NCI-H82 treated with DMSO at 0.1 percent for 48 hours (cell line): ENCODE measurements at regions not wholly inside any gene's neighbourhood (a gene's known extent, or its start where the extent isn't known, plus 50 kb on each side); places are given as distances from the start of the nearest gene placed in this dataset.
"Not testable (repeated sequence)": the region's sequence is repeated elsewhere in the genome, so short reads cannot be mapped to it uniquely, and the experiment has no call there.

ENCODE experiments used
- DNase-seq: peaks from one replicate; lab custom pipeline; 2025; ENCODE audit not compliant: unreplicated experiment; lab: John Stamatoyannopoulos, UW

DNA sequence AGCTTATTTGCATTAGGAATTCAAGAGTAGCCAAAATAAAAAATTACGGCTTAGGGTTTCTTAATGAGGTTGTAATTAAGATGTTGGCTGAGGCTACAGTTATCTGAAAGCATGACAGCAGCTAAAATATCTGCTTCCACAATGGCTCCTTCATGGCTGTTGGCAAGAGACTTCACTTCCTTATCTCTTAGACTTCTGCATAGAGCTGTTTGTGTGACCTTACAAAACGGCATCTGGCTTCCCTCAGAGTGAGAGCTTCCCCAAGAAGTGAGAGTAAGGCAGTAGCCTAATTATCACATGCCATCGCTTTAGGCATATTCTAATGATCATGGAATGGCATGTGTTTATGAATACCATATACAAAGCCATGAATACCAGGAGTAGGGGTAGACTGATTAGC lies 57.6 kb downstream of the CCDC59 start:
- DNase-seq: no peak

GRCh38 chr12:82299319-82300025 lies 58.7 kb downstream of the CCDC59 start:
- no peak for DNase-seq

GRCh38 chr12:82290415-82290814 lies 67.8 kb downstream of the CCDC59 start:
- DNase-seq: no peak

DNA sequence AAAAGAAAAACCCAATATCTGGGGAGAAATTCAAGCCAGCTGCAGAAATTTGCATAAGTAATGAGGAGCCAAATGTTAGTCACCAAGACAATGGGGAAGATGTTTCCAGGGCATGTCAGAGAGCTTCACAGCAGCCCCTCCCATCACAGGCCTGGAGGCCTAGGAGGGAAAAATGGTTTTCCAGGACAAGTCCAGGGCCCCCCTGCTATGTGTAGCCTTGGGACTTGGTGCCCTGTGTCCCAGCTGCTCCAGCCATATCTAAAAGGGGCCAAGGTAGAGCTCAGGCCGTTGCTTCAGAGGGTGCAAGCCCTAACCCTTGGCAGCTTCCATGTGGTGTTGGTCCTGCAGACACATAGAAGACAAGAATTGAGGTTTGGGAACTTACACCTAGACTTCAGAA lies 76.9 kb downstream of the CCDC59 start:
- DNase-seq: not testable (repeated sequence)

DNA sequence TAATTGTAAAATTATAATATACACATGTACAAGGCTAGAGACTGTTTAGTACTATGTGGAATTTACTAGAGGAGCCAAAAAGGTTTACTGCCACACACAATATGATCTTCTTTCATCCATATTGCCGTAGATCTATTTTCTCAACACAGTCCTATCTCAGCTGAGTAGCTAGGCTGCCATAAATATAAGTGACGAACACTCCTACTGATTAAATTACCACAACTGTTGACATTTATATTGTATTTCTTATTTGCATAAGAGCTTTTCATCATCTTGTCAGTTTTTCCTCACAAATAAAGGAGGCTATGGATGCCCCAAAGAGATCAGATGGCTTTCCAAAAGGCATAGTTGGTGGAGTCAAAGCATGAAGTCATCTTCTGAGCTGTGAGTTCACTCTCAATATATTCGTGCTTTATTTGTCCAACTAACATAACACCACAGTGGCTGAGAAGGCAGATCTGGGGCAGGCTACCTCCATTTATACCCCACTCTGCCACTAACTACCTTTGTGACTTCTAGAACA lies 78.6 kb downstream of the CCDC59 start:
- DNase-seq: no peak

DNA sequence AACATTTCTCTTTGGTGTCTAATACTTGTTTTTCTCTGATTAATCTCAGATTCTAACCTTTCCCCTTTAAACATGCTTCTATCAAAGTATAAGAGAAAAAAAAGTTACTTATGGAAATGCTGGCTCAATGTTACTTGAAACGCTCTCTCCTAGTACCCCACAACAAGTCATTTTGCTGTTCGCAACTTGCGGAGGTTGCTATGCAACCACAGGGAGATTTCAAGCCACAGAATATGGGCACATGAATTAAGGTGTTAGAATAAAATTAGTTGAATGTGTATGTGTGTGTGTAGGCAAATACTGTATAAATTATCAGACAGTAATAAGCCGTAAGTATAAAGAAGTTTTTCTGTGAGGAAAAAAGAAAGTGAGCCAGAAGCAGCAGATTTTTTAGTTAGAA lies 80.6 kb downstream of the CCDC59 start:
- no peak for DNase-seq

- no peak for DNase-seq
Measured at GRCh38 chr12:82242729-82243128, 115.5 kb downstream of the CCDC59 start.

GRCh38 chr12:82225871-82226270 lies 132.3 kb downstream of the CCDC59 start:
- DNase-seq: no peak

DNA sequence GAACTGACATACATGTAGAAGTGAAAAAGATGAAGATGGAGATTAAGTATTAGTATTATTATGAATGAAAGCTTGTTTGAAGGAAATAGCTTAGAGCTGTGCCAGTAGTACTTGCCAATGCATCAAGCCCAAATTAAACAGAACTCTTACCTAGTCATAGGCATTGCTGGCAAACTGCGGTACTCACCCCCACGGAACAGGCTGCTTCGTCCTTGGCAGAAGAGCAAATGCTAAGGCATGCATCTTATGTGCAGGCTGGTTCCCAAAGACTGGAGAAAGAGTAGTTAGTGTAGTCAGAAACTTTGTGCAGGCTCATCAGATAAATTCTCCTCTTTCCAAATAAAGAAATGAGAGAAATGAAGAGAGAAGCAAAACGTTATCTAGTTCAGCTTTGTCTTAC lies 134.8 kb downstream of the CCDC59 start:
- no peak for DNase-seq

DNA sequence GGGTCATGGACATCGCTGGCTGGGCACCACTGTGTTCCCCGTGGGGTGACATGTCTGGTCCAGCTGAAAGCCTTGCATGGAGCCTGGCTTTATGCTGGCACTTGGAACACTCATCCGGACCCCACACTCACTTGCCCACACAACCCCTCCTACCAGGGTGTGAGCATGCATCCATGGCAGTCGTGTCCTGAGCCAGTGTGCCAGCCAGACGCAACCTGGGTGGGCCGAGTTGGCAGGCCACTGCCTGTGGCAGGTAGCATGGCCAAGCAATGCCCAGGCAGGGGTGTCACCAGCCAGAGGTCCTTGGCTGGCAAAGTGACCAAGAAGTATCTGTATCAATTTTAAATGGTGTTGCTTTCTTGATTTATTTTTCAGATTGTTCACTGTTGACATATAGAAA lies 141.7 kb downstream of the CCDC59 start:
- no peak for DNase-seq

GRCh38 chr12:82213761-82214160 lies 144.4 kb downstream of the CCDC59 start:
- no peak for DNase-seq

DNA sequence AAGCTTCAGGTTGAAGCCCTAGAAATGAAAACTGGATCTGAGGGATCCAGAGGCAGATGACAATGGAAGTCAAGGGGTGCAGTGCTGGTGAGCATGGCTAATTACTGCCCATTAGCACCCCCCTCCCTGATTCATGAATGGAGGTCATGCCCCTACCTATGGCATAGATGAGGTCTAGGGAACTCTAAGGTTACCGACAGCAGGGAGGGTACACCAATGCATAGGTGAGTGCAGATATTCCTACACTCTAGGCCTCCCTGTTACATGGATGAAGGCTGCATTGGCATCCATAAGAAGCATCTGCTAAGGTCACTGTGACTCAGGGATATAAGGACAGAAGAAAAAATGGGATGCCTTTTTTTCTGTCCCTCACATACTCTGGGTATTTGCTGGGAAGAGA lies 147.3 kb downstream of the CCDC59 start:
- no peak for DNase-seq

GRCh38 chr12:82209533-82209932 lies 148.7 kb downstream of the CCDC59 start:
- DNase-seq: no peak

DNA sequence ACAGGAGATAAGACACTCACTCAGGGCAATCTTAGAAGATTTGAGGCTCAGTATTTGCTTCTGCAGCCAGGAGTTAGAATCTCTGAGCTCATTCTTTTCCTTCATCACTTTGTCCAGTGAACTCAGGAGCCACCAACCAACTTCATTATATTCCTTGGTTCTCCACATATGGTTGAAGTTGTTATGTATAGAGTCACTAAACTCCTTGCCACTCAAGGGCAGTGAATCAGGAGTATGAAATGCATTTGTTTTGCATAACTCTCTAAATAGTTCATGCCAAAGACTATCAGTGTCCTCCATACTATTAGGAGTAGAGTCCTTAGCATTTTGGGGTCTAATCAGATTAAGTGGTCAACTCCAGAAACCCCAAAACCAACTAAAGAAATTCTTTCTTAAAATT lies 150.6 kb downstream of the CCDC59 start:
- no peak for DNase-seq

DNA sequence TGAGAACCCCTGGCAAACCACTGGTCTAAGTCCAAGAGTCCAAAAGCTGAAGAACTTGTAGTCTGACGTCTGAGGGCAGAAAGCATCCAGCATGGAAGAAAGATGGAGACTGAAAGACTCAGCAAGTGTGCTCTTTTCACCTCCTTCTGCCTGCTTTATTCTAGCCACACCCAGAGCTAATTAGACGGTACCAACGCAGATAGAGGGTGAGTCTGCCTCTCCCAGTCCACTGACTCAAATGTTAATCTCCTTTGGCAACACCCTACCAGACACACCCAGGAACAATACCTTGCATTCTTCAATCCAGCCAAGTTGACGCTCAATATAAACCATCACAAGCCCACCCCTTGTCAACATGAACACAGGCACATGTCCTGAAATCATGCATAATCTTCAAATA lies 155.1 kb downstream of the CCDC59 start:
- no peak for DNase-seq

- DNase-seq: no peak
Measured at GRCh38 chr12:82187595-82187994, 170.6 kb downstream of the CCDC59 start.

- DNase-seq: no peak
Measured at GRCh38 chr12:82187011-82187410, 171.2 kb downstream of the CCDC59 start.

GRCh38 chr12:82186282-82186681 lies 171.9 kb downstream of the CCDC59 start:
- DNase-seq: no peak

DNA sequence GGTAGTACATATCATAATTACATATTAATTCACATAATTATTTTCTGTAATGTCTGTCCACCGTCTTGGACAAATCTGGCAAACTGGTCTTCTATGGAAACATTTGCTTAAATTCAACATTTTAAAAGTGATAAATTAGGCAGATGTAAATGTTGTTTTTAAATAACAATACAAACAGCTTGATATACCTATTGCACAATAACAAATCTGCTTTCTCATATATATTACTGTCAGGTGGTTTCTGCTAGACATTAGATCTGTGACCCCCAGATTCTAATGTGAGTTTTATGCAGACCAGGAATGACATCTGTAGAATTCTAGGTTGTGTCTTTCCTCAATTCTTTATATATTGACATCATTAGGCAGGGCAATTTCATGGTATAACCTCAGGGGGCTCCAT lies 173.3 kb downstream of the CCDC59 start:
- DNase-seq: no peak

DNA sequence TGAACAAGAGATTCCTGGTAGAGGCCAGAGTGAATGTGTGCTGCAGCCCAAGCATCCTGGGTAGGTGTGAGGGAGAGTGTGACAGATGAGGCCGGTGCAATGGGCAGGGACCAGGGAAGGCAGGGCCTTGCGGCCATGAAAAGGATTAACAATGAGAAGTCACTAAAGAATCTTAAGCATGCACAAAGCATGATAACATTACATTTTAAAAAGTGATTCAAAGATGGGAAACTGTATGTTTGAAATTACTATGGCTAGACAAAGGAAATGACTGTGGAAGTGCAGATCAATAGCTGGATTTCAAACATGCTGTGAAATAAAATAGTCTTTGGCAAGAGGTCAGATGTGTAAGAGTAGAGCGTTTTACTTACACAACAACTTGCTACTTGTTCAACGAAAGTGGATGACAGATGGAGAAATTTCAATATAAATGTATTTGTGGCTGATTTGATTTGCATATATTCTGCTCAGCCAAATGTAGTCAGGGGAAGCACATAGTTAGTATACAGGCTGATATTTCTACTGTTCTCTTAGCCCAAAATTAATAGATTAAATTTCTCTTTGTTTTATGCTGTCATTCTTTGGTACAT lies 175.5 kb downstream of the CCDC59 start:
- DNase-seq: no peak

- no peak for DNase-seq
Measured at GRCh38 chr12:82176761-82177490, 181.3 kb downstream of the CCDC59 start.

GRCh38 chr12:82176026-82176425 lies 182.2 kb downstream of the CCDC59 start:
- no peak for DNase-seq
